Stimulated activated CD4-positive, alpha-beta T cell treated with anti-CD3 and anti-CD28 coated beads, TNF-alpha, amount 100 ng/mL, for 48 hours (primary cell): ENCODE measurements at regions not wholly inside any gene's neighbourhood (a gene's known extent, or its start where the extent isn't known, plus 50 kb on each side); places are given as distances from the start of the nearest gene placed in this dataset.

Experiments used
- DNase-seq, 3 donors: peaks; one replicate each; pipeline ENCODE4 v3.0.0-alpha.2; 2020; ENCODE audit warnings: low read depth in 3 of 3

DNA sequence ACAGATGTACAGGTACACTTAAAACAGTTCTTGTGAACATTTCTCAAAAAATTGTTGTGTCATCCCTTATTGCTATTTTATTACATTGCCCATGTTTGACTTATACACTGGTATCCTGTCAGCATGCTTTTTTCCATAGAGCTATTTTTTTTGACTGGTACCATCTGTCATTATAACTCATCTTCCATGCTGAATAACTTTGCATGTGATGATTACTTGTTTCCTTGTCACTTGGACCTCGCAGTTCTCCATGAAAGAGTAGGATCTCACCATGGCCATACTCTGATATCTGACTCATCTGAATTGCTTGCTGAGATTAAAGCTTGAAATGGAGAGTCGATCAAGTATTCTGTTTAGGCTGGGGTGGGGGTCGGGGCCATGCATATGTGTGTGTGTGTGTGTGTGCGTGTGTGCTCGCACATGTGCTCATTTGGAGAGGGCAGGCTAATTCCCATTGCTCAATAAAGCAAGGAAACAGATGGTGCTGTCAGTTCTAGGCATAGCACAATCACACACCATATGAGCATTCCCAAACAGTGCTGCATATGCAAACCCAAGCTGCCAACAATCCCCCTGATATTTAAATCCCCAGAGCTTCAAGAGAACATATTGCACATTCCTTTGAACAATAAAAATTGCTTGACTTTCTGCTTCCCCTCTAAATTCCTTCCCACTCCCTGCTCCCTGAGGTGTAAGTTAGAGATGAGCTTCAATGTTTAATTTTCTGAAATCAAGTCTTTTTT lies 62.9 kb downstream of the NHLRC3 start:
- DNase-seq, result no peak

- DNase-seq, result no peak
These were observed 64.8 kb downstream of the NHLRC3 start for GRCh38 chr13:39102981-39103490.

DNA sequence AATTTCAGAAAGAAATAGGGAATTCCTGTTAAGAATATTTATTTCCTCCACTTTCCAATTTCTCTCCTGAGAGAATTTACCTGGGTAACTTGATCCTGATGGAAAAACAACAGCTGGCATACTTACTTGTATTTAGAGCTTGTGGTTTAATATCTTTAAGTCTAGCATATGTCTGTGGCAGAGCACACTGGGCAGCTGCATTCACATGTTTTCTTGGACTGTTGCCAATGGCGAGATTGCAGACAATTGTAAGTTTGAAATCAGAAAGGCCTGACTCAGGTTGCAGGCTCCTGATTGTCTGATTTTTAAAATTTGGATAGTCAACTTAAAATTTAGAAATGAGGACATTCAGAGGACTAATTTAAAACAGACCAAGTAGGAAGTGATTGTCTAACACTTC lies 66.9 kb downstream of the NHLRC3 start:
- no peak for DNase-seq

- DNase-seq, result no peak
These were observed 68.2 kb downstream of the NHLRC3 start for GRCh38 chr13:39106216-39107005.

- no peak for DNase-seq
These were observed 69.3 kb downstream of the NHLRC3 start for GRCh38 chr13:39107561-39107960.

DNA sequence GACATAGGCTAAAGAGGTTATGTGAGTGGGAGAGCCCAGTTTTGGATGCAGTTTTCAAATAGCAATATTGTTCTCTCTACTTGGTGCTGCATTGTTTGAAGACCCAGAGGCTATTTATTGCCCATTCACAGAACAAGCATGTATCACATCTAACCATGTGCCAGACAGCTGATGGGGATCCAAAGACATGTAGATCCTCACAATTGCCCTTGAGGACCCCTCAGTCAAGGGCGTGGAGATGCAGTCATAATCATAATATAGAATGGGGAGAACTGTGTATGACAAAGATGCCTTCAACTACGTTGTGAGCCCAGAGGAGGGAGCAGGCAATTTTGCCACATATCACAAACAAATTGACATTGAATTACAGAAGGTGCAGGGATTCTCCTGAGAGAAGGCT lies 70.5 kb downstream of the NHLRC3 start:
- DNase-seq, result no peak

- DNase-seq, result no peak
These were observed 72.4 kb downstream of the NHLRC3 start for GRCh38 chr13:39110518-39111097.

DNA sequence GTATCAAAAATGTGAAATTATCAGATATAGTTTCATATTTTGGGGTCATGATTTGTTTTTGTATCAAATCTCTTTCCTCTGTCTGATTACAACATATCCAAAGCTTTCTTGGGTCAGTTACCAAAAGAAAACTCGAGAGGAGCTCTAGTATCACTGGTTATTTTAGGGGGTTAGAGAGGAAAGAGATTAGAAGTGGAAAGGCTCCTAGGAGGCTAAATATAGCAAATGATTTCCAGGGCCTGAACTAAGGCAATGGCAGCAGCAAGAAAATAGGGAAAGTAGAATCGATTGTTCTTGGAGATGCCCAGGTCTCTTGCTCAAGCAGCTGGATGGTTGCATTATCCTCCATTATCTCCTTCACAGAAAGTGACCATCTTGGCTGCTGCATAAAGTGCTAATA lies 72.9 kb downstream of the NHLRC3 start:
- DNase-seq, result no peak

- DNase-seq, result no peak
These were observed 81.2 kb downstream of the NHLRC3 start for GRCh38 chr13:39119422-39119821.

GRCh38 chr13:39123578-39123977 lies 85.3 kb downstream of the NHLRC3 start:
- DNase-seq, result no peak

DNA sequence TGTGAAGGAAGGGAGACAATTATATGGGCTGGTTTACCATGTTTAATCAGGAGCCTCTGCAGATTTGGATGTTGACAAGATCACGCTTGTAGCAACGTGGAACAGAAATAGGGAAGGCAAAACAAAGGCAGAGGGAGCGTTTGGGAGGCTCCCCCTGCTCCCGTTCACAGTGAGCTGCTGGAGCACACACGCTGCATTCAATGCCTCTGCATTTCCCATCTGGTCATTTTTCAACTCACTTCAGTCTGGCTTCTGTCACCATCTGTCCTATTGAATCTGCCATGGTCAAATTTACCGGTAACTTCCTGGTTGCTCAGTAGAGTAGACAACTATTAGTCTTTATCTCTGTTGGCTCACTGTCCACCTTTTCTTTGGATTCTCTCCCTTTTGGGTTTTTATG lies 91.0 kb downstream of the NHLRC3 start:
- DNase-seq, result no peak

DNA sequence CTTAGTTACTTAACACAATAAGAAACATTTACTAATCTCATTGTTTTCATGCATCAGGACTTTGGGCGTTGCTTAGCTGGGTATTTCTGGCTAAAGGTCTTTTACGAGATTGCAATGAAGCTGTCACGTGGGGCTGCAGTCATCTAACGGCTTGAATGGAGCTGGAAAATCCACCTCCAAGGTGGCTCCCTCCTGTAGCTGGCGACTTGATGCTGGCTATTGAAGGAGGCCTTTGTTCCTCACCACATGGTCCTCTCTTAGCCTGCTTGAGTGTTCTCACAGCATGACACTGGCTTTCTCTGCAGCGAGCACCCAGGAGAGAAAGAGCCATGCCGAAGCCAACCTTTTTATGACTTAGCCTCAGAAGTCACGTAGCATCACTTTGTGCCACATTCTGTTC lies 92.0 kb downstream of the NHLRC3 start:
- no peak for DNase-seq

DNA sequence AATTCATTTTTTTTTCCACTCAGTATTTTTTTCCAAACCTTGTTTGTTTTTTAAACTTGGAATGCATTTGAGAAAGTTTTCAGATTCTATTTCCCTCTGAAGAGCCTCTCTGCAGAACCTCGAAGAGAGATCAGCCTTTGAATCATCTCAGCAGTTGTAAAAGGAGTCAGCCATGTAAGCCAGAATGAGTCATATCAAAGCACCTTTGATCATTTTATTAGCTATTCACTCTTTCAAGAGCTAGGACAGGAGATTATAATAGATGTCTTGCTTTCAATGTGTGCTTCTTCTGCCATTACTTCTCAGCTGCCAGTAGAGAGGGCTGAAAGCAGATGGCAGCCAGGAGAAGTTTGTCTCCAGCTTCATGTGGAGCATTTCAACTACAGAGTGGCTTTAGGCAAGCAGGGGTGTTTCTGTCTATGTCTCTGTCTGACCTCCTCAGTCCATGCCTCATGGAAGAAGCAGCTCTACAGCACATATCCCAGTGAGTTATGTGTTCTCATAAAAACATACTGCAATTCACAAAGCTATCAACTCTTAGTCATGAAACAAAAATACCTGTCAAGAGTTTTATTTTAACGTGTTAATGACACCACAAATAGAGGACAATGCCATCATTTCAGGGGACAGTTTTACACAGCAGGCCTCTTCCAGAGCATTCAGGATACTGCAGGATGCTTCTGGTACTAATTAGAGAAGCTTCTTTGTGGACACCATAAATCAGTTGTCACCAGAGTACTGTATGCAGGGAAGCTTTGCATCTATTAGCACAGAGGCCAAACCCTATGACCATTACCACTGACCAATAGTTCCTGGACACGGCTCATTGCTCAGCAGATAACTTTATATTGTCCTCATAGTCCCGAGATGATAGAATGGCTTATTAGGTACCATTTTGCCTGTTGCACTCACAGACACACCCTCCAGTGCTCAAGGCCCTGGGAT lies 94.3 kb downstream of the NHLRC3 start:
- DNase-seq, result no peak

DNA sequence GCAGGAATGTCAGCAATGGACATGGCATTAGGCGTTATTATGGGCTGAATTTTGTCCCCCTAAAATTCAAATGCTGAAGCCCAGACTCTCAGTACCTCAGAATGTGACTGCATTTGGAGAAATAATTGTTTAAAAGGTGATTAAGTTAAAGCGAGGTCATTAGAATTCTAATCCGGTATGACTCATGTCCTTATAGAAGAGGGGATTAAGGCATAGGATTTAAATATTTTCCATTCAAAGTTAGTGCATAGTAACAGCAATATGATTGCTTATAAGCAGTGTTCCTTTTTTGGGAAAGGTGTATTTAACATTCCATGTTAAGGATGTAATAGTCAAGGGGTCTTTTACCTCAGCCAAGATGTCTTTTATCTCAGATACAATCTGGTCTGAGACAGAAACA lies 95.5 kb downstream of the NHLRC3 start:
- no peak for DNase-seq

DNA sequence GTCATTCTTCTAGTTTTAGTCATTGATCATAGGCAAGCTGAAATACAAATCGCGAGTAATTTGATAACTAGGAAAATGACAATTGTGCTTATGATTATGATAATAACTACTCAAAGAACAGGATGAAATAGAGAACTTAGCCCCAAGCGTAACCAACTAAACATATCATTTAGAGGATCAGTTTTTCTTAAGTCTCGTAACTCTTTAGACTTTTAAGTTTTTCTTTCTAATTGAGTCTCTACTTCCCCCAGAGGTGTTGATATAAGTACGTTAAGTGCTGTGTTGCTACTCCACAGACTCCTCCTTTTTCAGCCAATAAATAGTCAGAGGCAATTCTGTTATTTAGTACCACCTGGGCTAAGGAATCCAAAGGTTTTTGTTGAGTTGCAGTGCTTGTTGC lies 96.3 kb downstream of the NHLRC3 start:
- DNase-seq, result no peak

DNA sequence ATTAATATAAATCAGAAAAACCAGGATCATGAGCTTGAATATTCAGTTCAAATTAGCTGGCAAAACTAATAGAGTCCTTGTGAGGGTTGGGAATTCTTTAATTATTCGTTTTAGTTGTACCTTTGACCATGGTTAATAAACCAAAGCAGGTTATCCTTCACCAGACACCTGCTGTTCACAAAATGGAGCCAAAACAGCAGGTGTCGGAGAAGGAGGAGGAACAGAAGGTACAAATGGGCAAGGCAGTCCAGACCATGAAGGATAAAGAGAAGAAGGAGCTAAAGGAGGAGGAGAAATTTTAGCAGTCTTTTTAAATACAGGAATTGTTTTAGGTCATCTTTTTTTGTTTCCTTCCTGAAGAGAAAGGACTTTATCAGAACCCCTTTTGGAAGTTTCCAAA lies 106.1 kb downstream of the NHLRC3 start:
- no peak for DNase-seq

DNA sequence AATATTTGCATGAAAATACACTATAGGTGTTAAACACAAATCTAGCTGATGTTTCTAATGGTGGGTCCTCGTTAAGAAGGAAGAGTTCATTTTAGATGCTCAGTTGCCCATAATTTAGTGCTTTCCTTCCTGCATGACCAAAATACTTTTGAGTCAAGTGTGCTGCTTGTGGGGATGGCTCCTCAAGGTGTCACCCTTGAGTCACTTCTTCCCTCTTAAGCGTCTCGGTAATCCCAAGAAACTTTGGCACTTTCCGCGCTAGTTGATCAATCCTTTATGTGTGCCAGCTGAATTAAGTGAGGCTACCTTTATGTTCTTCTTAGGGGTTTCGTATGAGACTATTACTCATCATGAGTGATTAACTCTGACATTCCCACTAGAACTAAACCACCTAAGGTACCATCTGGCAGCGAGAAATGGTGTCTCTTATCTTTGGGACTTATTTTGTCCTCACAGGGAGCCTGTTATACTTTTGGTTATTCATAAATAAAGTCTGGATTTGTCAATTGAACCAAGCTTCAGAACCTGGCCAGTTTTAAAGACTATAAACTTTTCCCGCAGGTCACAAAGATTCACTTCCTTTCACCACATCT lies 106.8 kb downstream of the NHLRC3 start:
- no peak for DNase-seq

- DNase-seq, result peak in 1 of 3 donors; percentile 21
These were observed 110.3 kb downstream of the NHLRC3 start for GRCh38 chr13:39148513-39148961.

DNA sequence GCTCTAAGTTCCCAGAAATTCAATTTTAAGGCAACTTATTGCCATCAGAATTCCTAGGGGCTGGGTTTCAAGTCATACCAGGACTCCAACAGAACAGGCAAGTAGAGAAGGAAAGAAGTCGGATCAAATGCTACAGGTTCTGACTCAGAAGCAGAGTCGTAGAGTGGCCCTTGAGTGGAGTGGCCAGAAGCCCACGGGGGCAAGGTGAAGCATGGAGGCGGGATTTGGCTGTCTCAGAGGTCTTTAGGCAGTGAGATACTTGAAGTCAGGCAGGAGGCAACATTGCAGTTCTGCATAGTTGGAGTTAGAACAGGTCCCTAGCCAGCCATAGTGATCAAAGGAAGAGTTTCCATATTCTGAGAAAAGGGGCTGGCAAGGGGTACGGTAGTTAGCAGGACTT lies 111.6 kb downstream of the NHLRC3 start:
- no peak for DNase-seq

DNA sequence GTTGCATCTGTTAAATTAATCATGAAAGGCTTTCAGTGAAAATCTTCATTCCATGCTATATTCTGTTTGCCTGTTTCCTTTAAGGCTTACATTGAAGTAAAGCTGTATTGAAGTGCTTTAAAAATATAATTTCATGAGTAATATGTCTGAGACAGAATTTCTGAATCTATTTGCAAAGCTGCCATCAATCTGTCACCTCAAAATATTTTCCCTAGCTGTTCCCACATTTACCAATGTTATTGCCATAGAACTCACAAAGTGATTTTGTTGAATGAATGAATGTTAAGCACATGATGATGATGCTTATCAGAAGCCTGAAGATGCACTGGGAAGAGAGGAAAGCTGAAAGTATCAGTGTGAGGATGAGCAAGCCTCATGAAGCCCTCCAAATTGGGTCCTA lies 115.8 kb downstream of the NHLRC3 start:
- no peak for DNase-seq

DNA sequence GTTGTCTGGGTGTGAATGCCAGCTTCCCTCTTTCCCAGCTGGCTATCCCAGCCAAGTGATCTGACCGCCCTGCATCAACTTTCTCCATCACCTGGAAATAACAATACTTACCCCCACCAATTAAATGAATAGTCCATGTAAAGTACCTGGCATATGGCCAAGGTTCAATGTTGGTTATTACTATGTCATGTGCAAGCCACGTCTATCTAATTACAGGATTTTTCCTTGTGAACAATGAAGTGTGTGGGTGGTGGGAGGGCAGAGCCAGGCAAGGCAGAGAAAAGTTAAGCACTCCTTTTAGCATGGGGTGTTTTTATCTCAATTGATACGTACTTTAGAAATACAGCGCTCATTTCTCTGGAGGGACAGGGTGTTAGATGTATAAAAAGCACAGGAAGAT lies 121.1 kb downstream of the NHLRC3 start:
- DNase-seq, result peak in 1 of 3 donors; percentile 2
